ENCODE measurements at regions not wholly inside any gene's neighbourhood (a gene's known extent, or its start where the extent isn't known, plus 50 kb on each side); places are given as distances from the start of the nearest gene placed in this dataset.

- H3K4me2 ChIP-seq (ENCODE audit: low read length), result no peak overlapping the region
- TF ChIP-seq RAD21 (IDR thresholded peaks at IDR 0.05; ENCODE audit: low read depth) (no peak), EGR1 (IDR thresholded peaks at IDR 0.05; ENCODE audit: low read depth) (no peak), CEBPB (IDR thresholded peaks at IDR 0.05; ENCODE audit: low read depth) (no peak), EZH2 (IDR thresholded peaks at IDR 0.05) (no peak), JUND (IDR thresholded peaks at IDR 0.05) (no peak), YY1 (IDR thresholded peaks at IDR 0.05; ENCODE audit: extremely low read depth, insufficient replicate concordance, low read depth, low read length) (no peak), SRF (IDR thresholded peaks at IDR 0.05; ENCODE audit: low read depth) (no peak), ELF1 (IDR thresholded peaks at IDR 0.05; ENCODE audit: borderline replicate concordance, low read depth) (no peak), ZNF274 (IDR thresholded peaks at IDR 0.05; ENCODE audit: low read depth, low read length) (no peak), SIN3A (IDR thresholded peaks at IDR 0.05; ENCODE audit: low read depth) (no peak), CBX3 (IDR thresholded peaks at IDR 0.05; ENCODE audit: low read depth) (no peak), ZFX (IDR thresholded peaks at IDR 0.05) (no peak), TCF7L2 (IDR thresholded peaks at IDR 0.05; ENCODE audit: borderline replicate concordance, extremely low read depth, insufficient read depth, insufficient read length) (no peak)
- TF ChIP-seq, protein P1, sequence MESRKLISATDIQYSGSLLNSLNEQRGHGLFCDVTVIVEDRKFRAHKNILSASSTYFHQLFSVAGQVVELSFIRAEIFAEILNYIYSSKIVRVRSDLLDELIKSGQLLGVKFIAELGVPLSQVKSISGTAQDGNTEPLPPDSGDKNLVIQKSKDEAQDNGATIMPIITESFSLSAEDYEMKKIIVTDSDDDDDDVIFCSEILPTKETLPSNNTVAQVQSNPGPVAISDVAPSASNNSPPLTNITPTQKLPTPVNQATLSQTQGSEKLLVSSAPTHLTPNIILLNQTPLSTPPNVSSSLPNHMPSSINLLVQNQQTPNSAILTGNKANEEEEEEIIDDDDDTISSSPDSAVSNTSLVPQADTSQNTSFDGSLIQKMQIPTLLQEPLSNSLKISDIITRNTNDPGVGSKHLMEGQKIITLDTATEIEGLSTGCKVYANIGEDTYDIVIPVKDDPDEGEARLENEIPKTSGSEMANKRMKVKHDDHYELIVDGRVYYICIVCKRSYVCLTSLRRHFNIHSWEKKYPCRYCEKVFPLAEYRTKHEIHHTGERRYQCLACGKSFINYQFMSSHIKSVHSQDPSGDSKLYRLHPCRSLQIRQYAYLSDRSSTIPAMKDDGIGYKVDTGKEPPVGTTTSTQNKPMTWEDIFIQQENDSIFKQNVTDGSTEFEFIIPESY (IDR thresholded peaks at IDR 0.05; ENCODE audit: extremely low read depth, insufficient replicate concordance, low read length), result no peak
- TF ChIP-seq, protein P2, sequence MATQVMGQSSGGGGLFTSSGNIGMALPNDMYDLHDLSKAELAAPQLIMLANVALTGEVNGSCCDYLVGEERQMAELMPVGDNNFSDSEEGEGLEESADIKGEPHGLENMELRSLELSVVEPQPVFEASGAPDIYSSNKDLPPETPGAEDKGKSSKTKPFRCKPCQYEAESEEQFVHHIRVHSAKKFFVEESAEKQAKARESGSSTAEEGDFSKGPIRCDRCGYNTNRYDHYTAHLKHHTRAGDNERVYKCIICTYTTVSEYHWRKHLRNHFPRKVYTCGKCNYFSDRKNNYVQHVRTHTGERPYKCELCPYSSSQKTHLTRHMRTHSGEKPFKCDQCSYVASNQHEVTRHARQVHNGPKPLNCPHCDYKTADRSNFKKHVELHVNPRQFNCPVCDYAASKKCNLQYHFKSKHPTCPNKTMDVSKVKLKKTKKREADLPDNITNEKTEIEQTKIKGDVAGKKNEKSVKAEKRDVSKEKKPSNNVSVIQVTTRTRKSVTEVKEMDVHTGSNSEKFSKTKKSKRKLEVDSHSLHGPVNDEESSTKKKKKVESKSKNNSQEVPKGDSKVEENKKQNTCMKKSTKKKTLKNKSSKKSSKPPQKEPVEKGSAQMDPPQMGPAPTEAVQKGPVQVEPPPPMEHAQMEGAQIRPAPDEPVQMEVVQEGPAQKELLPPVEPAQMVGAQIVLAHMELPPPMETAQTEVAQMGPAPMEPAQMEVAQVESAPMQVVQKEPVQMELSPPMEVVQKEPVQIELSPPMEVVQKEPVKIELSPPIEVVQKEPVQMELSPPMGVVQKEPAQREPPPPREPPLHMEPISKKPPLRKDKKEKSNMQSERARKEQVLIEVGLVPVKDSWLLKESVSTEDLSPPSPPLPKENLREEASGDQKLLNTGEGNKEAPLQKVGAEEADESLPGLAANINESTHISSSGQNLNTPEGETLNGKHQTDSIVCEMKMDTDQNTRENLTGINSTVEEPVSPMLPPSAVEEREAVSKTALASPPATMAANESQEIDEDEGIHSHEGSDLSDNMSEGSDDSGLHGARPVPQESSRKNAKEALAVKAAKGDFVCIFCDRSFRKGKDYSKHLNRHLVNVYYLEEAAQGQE (IDR thresholded peaks at IDR 0.05; ENCODE audit: low read depth), result no peak
- H3K4me3 ChIP-seq (replicated peaks in 1 of 2; ENCODE audit: low read depth in 1 of 2, low read length in 2 of 2), result no peak overlapping the region
- DNase-seq (ENCODE audit: low read depth, low spot score), result no peak
- no peaks in the 10 kb centered on the region for H3K36me3 ChIP-seq (ENCODE audit: control insufficient read depth in 1 of 2, insufficient read depth in 2 of 2, low read length in 2 of 2)
- CTCF ChIA-PET, result no interaction called here
- no peak overlapping the region for H3K9ac ChIP-seq (ENCODE audit: low read length)
- no peaks in the 10 kb centered on the region for H3K4me1 ChIP-seq (ENCODE audit: control insufficient read depth in 1 of 2, insufficient read depth in 2 of 2, low read length in 2 of 2)
- intact Hi-C loops (cut with micrococcal nuclease), result no loop called here
- no peaks in the 10 kb centered on the region for H4K20me1 ChIP-seq (ENCODE audit: insufficient read depth)
- H3K27me3 ChIP-seq (ENCODE audit: insufficient read depth, low read length), result no peaks in the 10 kb centered on the region
- H3K9me3 ChIP-seq (ENCODE audit: control insufficient read depth in 1 of 2, insufficient read depth in 1 of 2, low read depth in 1 of 2, low read length in 2 of 2), result no peaks in the 10 kb centered on the region
- no peaks in the 10 kb centered on the region for H3K79me2 ChIP-seq (ENCODE audit: insufficient read depth, low read length)
- BruUV-seq (replicated peaks), result no TSS peak
- ATAC-seq, result no peak
- H3K27ac ChIP-seq (ENCODE audit: low read depth, low read length), result no peak overlapping the region
- RAD21 ChIA-PET (ENCODE audit: low non-redundant PET in 1 of 2, low total read pairs in 2 of 2, uncharacterized antibody in 2 of 2, unreplicated experiment in 2 of 2), result no interaction called here
- H3K9me2 ChIP-seq (ENCODE audit: insufficient read depth), result no peaks in the 10 kb centered on the region
- no peak overlapping the region for H2AFZ ChIP-seq (ENCODE audit: low read depth, low read length, poor library complexity, severe bottlenecking)
- POLR2A ChIA-PET, result no interaction called here
Measured at GRCh38 chr7:47148536-47149207, 433.2 kb downstream of the TNS3 start.
